ENCODE measurements at regions not wholly inside any gene's neighbourhood (a gene's known extent, or its start where the extent isn't known, plus 50 kb on each side); places are given as distances from the start of the nearest gene placed in this dataset.
"Not testable (repeated sequence)": the region's sequence is repeated elsewhere in the genome, so short reads cannot be mapped to it uniquely, and the experiment has no call there.

GRCh38 chr1:29684141-29684540, 447.8 kb downstream of the PTPRU start:
- no peak overlapping the region for H3K4me3 ChIP-seq (ENCODE audit: low read depth, low read length)
- DNase-seq (ENCODE audit: low read depth) = no peak
- no peak for TF ChIP-seq CTCF (conservative IDR thresholded peaks at IDR 0.05; ENCODE audit: low read depth, low read length)

GRCh38 chr1:29683472-29683871, 447.1 kb downstream of the PTPRU start:
- DNase-seq (ENCODE audit: low read depth) = no peak
- TF ChIP-seq CTCF (conservative IDR thresholded peaks at IDR 0.05; ENCODE audit: low read depth, low read length) = no peak

DNA sequence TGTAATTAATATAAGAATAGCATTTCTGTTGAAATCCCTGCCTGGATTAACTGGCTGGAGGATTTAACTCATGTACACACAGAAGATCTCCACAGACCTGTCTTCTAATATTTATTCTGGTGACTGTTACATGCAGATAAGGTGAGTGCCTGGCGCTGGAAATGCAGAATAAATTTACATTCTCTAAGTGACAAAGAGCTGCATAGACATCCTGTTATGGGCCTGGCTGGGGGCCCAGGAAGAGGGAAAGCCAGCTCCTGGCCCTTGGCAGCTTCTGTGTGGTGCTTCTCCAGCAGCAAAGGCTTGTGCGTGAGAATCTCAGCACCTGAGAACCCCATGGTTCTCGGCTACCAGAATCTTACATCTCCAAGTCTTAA, 446.6 kb downstream of the PTPRU start:
- no peak for TF ChIP-seq CTCF (conservative IDR thresholded peaks at IDR 0.05; ENCODE audit: low read depth, low read length)
- H3K4me3 ChIP-seq (ENCODE audit: low read depth, low read length) = no peak overlapping the region
- peak; percentile 30 for DNase-seq (ENCODE audit: low read depth)

More at GRCh38 chr1:29683472-29683871, 447.1 kb downstream of the PTPRU start:
- no peak overlapping the region for H3K4me3 ChIP-seq (ENCODE audit: low read depth, low read length)

- DNase-seq (ENCODE audit: low read depth) = no peak
- H3K4me3 ChIP-seq (ENCODE audit: low read depth, low read length) = no peak overlapping the region
- no peak for TF ChIP-seq CTCF (conservative IDR thresholded peaks at IDR 0.05; ENCODE audit: low read depth, low read length)
Observed at GRCh38 chr1:29682171-29682918, 446.0 kb downstream of the PTPRU start.

DNA sequence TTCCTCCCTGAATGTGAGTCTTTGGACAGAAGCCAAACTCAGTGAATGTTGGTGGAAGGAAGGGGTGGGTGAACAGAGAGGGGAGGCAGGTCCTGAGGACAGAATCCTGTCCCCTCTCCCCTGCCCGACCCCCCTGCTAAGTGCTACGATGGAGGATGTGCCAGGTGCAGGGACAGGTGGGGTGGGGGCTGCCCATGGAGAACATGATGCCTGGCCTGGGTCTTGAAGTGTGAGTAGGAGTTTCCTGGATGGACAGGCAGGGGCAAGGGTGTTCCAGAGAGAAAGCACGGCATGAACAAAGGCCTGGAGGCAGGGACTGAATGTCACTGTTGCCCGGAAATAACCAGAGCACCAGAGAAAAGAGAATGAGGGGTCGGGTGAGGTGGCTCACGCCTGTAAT, 445.1 kb downstream of the PTPRU start:
- not testable (repeated sequence) for DNase-seq (ENCODE audit: low read depth); H3K4me3 ChIP-seq (ENCODE audit: low read depth, low read length)

- no peak for DNase-seq (ENCODE audit: low read depth)
- H3K4me3 ChIP-seq (ENCODE audit: low read depth, low read length) = no peak overlapping the region
- no peak for TF ChIP-seq CTCF (conservative IDR thresholded peaks at IDR 0.05; ENCODE audit: low read depth, low read length)
Observed at GRCh38 chr1:29679828-29680558, 443.7 kb downstream of the PTPRU start.

DNA sequence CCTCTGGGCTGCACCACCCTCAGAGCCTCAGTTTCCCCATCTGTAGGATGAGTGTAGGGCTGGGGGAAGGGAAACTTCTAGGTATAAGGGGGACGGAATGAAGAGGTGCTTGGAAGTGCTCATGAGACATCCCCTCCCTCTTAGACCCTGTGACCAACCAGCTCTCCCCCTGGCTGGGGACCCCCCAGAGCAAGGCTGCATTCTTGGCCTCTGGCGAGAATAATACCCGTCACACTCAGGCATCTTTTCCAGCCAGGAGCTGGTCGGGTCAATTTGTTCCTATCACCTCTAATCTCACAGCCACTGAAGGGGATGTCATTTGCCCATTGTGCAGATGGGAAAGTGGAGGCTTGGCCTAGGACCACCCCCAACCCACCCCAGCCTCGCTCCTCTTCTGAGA, 443.0 kb downstream of the PTPRU start:
- no peak overlapping the region for H3K4me3 ChIP-seq (ENCODE audit: low read depth, low read length)
- no peak for TF ChIP-seq CTCF (conservative IDR thresholded peaks at IDR 0.05; ENCODE audit: low read depth, low read length)
- DNase-seq (ENCODE audit: low read depth) = no peak

Data from choroid plexus epithelial cell (primary cell).